ENCODE measurements at regions not wholly inside any gene's neighbourhood (a gene's known extent, or its start where the extent isn't known, plus 50 kb on each side); places are given as distances from the start of the nearest gene placed in this dataset.
"Not testable (repeated sequence)": the region's sequence is repeated elsewhere in the genome, so short reads cannot be mapped to it uniquely, and the experiment has no call there.

- DNase-seq (ENCODE audit: low spot score), result no peak
These were observed 68.1 kb upstream of the CEP85L start for GRCh38 chr6:118719351-118720124.

DNA sequence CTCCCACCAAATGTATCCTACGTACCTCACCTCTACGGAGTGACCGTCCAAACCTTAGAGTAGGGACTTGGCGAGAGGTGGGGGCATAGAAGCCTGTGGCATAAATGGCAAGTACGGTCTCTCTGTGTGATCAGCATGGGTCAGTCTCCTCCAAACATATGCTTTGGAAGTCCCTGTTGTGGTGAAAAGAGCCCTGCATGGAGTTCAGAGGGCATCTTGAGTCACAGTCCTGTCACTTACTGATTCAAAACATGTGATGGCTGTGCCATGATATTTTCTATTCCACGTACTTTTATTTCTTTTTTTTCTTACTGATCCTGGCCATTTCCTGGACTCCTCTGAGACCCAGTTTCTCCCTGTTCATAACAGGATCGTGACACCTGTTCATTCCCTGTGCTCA lies 67.5 kb upstream of the CEP85L start:
- DNase-seq (ENCODE audit: low spot score), result no peak

DNA sequence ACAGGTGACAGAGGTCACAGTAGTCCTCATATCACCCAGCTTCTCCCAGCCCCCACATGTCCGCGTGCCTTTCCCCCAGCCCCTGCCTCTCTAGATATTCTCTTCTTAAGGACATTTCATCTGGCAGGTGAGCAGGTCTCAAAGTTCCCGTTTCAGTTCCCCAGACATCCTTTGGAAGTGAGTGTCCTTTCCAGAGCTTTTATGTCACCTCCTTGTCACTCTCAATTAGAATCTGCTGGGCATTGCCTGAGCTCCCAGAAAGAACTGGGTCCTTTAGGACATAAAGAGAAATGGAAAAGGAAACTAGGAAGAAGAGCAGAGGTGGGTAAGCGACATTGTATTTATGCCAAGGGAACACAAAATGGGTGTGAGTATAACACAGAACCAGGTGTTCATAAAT lies 66.9 kb upstream of the CEP85L start:
- DNase-seq (ENCODE audit: low spot score), result no peak

- no peak for DNase-seq (ENCODE audit: low spot score)
These were observed 65.7 kb upstream of the CEP85L start for GRCh38 chr6:118717106-118717505.

- not testable (repeated sequence) for DNase-seq (ENCODE audit: low spot score)
These were observed 64.5 kb upstream of the CEP85L start for GRCh38 chr6:118715907-118716306.

GRCh38 chr6:118715376-118715775 lies 64.0 kb upstream of the CEP85L start:
- DNase-seq (ENCODE audit: low spot score), result no peak

GRCh38 chr6:118714756-118715155 lies 63.4 kb upstream of the CEP85L start:
- DNase-seq (ENCODE audit: low spot score), result no peak

DNA sequence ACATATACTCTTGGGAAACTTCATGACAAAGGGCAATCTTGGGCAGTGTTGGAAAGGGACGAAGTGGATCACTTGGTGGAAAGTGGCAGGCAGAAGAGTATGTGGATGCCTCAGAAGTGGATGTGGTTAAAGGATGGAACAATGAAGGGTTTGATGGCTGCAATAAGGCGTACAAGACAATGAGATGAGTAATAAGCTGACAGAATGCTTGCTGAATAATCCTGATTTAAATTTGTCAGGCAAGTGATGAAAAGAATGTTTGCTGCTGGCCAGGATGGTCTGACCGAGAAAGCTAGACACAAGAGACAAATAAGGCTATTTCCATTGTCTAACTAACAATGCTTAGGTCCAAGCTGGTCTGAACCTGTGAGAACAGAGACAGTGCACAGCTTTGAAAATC lies 61.6 kb upstream of the CEP85L start:
- no peak for DNase-seq (ENCODE audit: low spot score)

DNA sequence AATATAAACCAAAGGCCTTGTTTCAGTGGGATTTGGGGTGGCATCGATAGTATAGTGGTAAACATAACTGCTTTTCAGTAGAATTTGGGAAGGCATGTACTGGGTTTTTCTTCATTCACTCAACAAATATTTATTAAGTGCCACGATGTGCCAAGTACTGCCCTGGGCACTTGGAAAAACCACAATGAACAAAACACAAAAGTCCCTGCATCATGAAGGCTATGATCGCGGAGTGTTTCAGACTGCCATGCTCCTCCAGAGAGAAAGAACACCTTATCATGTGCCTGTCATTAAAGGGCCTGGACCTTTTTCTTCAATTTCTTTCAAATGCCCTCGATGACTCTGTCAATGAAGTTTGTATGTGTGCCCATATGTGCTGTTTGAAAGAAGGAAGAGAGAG lies 59.2 kb upstream of the CEP85L start:
- DNase-seq (ENCODE audit: low spot score), result no peak

DNA sequence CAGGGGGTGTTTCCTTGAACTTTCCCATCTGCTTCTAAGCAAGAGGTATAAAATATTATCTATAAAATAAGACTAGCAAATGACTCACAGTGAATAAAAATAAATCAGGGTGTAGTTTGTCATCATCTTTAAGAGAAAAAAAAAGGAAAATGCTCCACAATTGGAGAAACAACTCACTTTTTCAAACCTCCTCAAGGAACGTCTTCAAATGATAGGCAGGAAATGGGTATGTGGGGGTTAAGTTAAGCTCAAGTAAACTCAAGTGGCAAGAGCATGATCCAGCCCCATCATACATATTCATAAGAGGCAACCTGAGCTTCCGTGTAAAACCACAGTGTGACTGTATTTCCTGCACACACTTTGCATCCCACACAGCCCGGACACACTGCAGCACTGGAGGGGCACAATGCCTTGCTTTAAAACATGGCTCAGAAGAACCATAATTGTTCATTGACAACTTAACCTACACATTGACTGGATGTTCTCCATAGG lies 58.5 kb upstream of the CEP85L start:
- no peak for DNase-seq (ENCODE audit: low spot score)

DNA sequence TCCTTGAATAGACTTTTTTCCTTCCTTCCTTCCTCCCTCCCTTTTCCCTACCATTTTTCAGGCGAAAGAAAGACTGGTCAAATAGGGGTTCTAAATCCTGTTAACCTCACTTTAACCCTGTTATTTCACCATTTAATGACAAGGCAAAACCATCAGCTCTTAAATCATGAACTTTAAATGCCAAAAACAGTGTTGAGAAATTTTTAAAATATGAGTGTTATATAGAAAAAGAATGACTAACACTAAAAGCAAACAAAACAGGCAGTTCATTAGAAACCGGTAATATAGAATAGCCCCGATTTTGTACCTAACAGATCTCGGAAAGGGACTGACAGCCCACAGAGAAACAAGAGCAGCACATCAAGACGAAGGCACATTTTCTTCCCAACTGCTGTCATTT lies 57.4 kb upstream of the CEP85L start:
- no peak for DNase-seq (ENCODE audit: low spot score)

- no peak for DNase-seq (ENCODE audit: low spot score)
These were observed 56.7 kb upstream of the CEP85L start for GRCh38 chr6:118708055-118708454.

GRCh38 chr6:118706702-118707101 lies 55.3 kb upstream of the CEP85L start:
- no peak for DNase-seq (ENCODE audit: low spot score)

- no peak for DNase-seq (ENCODE audit: low spot score)
These were observed 54.4 kb upstream of the CEP85L start for GRCh38 chr6:118705544-118706491.

- DNase-seq (ENCODE audit: low spot score), result no peak
These were observed 53.5 kb upstream of the CEP85L start for GRCh38 chr6:118704915-118705314.

DNA sequence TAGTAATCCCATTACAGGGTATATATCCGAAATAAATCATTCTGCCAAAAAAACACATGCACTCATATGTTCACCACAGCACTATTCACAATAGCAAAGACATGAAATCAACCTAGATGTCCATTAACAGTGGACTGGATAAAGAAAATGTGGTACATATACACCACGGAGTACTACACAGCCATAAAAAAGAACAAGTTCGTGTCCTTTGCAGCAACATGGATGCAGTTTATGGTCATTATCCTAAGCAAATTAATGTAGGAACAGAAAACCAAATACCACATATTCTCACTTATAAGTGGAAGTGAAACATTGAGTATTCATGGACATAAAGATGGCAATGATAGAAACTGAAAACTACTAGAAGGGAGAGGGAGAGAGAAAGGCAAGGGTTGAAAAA lies 49.9 kb upstream of the CEP85L start:
- DNase-seq (ENCODE audit: low spot score), result not testable (repeated sequence)
